Endothelial cell of umbilical vein (primary cell): ENCODE measurements at regions not wholly inside any gene's neighbourhood (a gene's known extent, or its start where the extent isn't known, plus 50 kb on each side); places are given as distances from the start of the nearest gene placed in this dataset.

Source experiments
- BruUV-seq: library from RNA; stranded (reverse); fragments of 400-500 nt; replicated peaks from 2 replicates; lab custom pipeline; 2021; lab: Mats Ljungman, UMichigan
- CTCF ChIA-PET: fragments of 300-600, 350-600 bp; sonication (Branson Sonifier 250); formaldehyde crosslinking; loops from one replicate; lab custom pipeline; 2021; ENCODE audit warnings: antibody characterized with exemption, inconsistent platforms; lab: Charles Lee
- POLR2A ChIA-PET: fragments of 300-600, 350-600 bp; sonication (Branson Sonifier 250); formaldehyde crosslinking; loops from one replicate; lab custom pipeline; 2021; ENCODE audit warnings: antibody characterized with exemption, inconsistent platforms; lab: Charles Lee
- DNase-seq: peaks from one replicate; pipeline ENCODE4 v3.0.0-alpha.2; 2011; ENCODE audit warnings: low read depth, low spot score
- FAIRE-seq: peaks from 2 replicates; lab custom pipeline; 2011; peaks lifted over from hg19 to GRCh38; lab: Jason Lieb, UNC
- H2AFZ ChIP-seq: 2 replicates; pipeline ENCODE4 v1.6.0; 2012; ENCODE audit warnings: low read depth, low read length, control low read depth, inconsistent platforms
- H3K27ac ChIP-seq: 2 replicates; pipeline ENCODE4 v1.5.1; 2011; ENCODE audit warnings: low read depth, mild to moderate bottlenecking, control low read depth, low read length, moderate library complexity; ENCODE audit not compliant: insufficient read depth
- H3K27me3 ChIP-seq, 2 experiments: 2 replicates each; pipeline versions ENCODE4 v1.6.0 to v1.6.1; 2011; ENCODE audit warnings: low read length in 2 of 2, mixed read lengths in 1 of 2; ENCODE audit not compliant: control insufficient read depth in 2 of 2, insufficient read depth in 2 of 2
- H3K36me3 ChIP-seq, 2 experiments: 2 replicates in 1 of 2; 3 replicates in 1 of 2; pipeline ENCODE4 v1.5.1; 2011; ENCODE audit warnings: low read length in 2 of 2, mild to moderate bottlenecking in 1 of 2, moderate library complexity in 1 of 2; ENCODE audit not compliant: control insufficient read depth in 2 of 2, insufficient read depth in 2 of 2; ENCODE audit errors: extremely low read depth in 1 of 2
- H3K4me1 ChIP-seq: 3 replicates; pipeline ENCODE4 v1.5.1; 2011; ENCODE audit warnings: mild to moderate bottlenecking, low read length; ENCODE audit not compliant: control insufficient read depth, insufficient read depth; ENCODE audit errors: extremely low read depth
- H3K4me2 ChIP-seq: 2 replicates; pipeline ENCODE4 v1.6.1; 2011; ENCODE audit warnings: low read length, control low read depth, mixed read lengths; ENCODE audit not compliant: insufficient read depth
- H3K4me3 ChIP-seq, 3 experiments: fragments of 200-600 bp in 1 of 3; sonication (generic), shearing (Covaris generic) in 1 of 3; replicated peaks in 1 of 3; 2 replicates each; pipeline ENCODE4 v1.5.1; 2011 to 2016; ENCODE audit warnings: control low read depth in 3 of 3, low read length in 3 of 3, mild to moderate bottlenecking in 2 of 3, inconsistent platforms in 1 of 3, low read depth in 1 of 3, moderate library complexity in 1 of 3; ENCODE audit not compliant: insufficient read depth in 1 of 3
- H3K79me2 ChIP-seq: 2 replicates; pipeline ENCODE4 v1.6.0; 2012; ENCODE audit warnings: low read length, inconsistent platforms; ENCODE audit not compliant: control insufficient read depth, insufficient read depth
- H3K9ac ChIP-seq: replicated peaks from 2 replicates; pipeline ENCODE3; 2011; ENCODE audit warnings: low read length, control low read depth; ENCODE audit not compliant: insufficient read depth; ENCODE audit errors: extremely low read depth
- H3K9me1 ChIP-seq: replicated peaks from 3 replicates; pipeline ENCODE4 v1.6.0; 2011; ENCODE audit warnings: mild to moderate bottlenecking, low read length; ENCODE audit not compliant: control insufficient read depth, insufficient read depth; ENCODE audit errors: extremely low read depth
- H3K9me3 ChIP-seq: replicated peaks from 2 replicates; pipeline ENCODE4 v1.5.1; 2012; ENCODE audit warnings: low read length, inconsistent platforms; ENCODE audit not compliant: control insufficient read depth, insufficient read depth
- H4K20me1 ChIP-seq: replicated peaks from 2 replicates; pipeline ENCODE3; 2011; ENCODE audit warnings: mild to moderate bottlenecking, low read length; ENCODE audit not compliant: control insufficient read depth, insufficient read depth; ENCODE audit errors: extremely low read depth
- CTCF ChIP-seq, 2 donors: IDR thresholded peaks; 1 replicate in 1 of 2; 2 replicates in 1 of 2; pipeline ENCODE4 v1.5.1; 2011; ENCODE audit warnings: low read length in 2 of 2, mild to moderate bottlenecking in 2 of 2, moderate library complexity in 2 of 2, control low read depth in 1 of 2, inconsistent platforms in 1 of 2, low read depth in 1 of 2; ENCODE audit not compliant: insufficient read depth in 1 of 2; ENCODE audit errors: extremely low read depth in 1 of 2
- EZH2 ChIP-seq: IDR thresholded peaks from 2 replicates; pipeline ENCODE4 v1.6.1; 2012; ENCODE audit warnings: borderline replicate concordance, low read depth, mild to moderate bottlenecking, moderate library complexity, low read length, inconsistent platforms; ENCODE audit not compliant: severe bottlenecking
- FOS ChIP-seq: IDR thresholded peaks from 2 replicates; pipeline ENCODE4 v1.6.1; 2011; ENCODE audit warnings: mild to moderate bottlenecking, low read length, moderate library complexity, borderline replicate concordance; ENCODE audit not compliant: insufficient read depth
- GATA2 ChIP-seq: IDR thresholded peaks from 2 replicates; pipeline ENCODE4 v1.7.0; 2011; ENCODE audit warnings: low read depth, mild to moderate bottlenecking, moderate library complexity, mixed read lengths, low read length; ENCODE audit not compliant: insufficient read length, insufficient read depth
- JUN ChIP-seq: IDR thresholded peaks from 2 replicates; pipeline ENCODE4 v1.6.1; 2011; ENCODE audit warnings: borderline replicate concordance, low read depth; ENCODE audit not compliant: insufficient read length, insufficient read depth
- MAX ChIP-seq: IDR thresholded peaks from 2 replicates; pipeline ENCODE4 v1.6.1; 2011; ENCODE audit not compliant: insufficient read depth, insufficient read length
- MYC ChIP-seq: IDR thresholded peaks from one replicate; pipeline ENCODE4 v1.6.1; 2011; ENCODE audit warnings: mild to moderate bottlenecking, low read depth, low read length
- POLR2A ChIP-seq: IDR thresholded peaks from 2 replicates; pipeline ENCODE4 v1.6.1; 2012; ENCODE audit warnings: low read depth, mild to moderate bottlenecking, control low read depth, low read length
- POLR2AphosphoS5 ChIP-seq: IDR thresholded peaks from 2 replicates; pipeline ENCODE4 v1.6.1; 2012; ENCODE audit warnings: low read depth, mild to moderate bottlenecking, control low read depth, low read length, moderate library complexity; ENCODE audit not compliant: insufficient read depth
- dilution Hi-C: fragments of 300-500 bp; cut with MboI; formaldehyde crosslinking; loops from one replicate; pipeline ENCODE4 v1.15.0; 2019; ENCODE audit warnings: low sequenced_read_pairs; ENCODE audit not compliant: extremely low pct_ligation_motif_present
- intact Hi-C: fragments of 100-400 bp; cut with micrococcal nuclease; formaldehyde crosslinking; loops from one replicate; pipeline ENCODE4 v1.10.0; 2022

DNA sequence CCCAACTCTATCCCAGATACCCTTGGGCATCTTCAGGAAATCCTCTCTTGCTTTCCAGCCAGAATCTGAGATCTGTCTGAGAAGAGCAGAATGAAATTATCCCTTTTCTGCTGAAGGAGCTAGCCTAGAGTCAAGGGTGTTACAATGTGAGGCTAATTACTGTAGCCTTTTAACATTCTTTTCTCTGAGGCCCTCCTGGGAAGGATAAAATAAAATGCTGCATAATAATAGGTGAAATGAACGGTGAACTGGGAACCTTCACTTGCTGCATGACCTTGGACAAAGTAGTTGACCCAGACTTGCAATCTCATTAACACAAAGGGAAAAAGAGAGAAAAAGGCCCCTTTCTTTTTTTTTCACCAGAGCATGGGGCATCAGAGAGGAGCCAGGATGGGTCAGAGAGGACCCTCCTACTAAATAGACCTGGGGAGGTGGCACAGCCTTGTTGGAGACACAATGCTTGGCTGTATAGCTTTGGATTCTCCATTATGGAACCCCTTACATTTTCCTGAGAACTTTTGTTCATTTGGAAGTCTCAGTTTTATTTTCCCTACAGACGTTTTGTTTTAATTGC, 137.0 kb upstream of the LIPC start:
- no peak for TF ChIP-seq POLR2AphosphoS5
- TF ChIP-seq FOS: no peak
- no peak for TF ChIP-seq EZH2
- no peak for TF ChIP-seq CTCF (IDR thresholded peaks at IDR 0.05; ENCODE audit: extremely low read depth in 1 of 2, insufficient read depth in 1 of 2, low read depth in 1 of 2, low read length in 2 of 2)
- TF ChIP-seq MYC: no peak
- no peak for TF ChIP-seq GATA2
- no peak for TF ChIP-seq MAX
- TF ChIP-seq POLR2A: no peak
- TF ChIP-seq JUN: no peak
- intact Hi-C loops: no loop called here
- POLR2A ChIA-PET: no interaction called here

More for the DNA sequence above, 137.0 kb upstream of the LIPC start:
- no peak overlapping the region for H3K4me3 ChIP-seq
- FAIRE-seq (no peak), DNase-seq (no peak)
- no TSS peak for BruUV-seq
- H3K4me1 ChIP-seq: no peaks in the 10 kb centered on the region
- CTCF ChIA-PET: interaction anchor here (1.5 kb wide), 1 partner anchor 50 kb away, joined by 4 read pairs; no protein-coding TSS in a partner anchor
- H3K9ac ChIP-seq: no peak overlapping the region
- no peaks in the 10 kb centered on the region for H4K20me1 ChIP-seq
- no peaks in the 10 kb centered on the region for H3K79me2 ChIP-seq
- no peak overlapping the region for H3K27ac ChIP-seq
- no peaks in the 10 kb centered on the region for H3K9me1 ChIP-seq
- H2AFZ ChIP-seq: no peak overlapping the region
- peaks cover 10 to 12% of the 10 kb centered on the region in 2 experiments for H3K27me3 ChIP-seq
- no peaks in the 10 kb centered on the region for H3K9me3 ChIP-seq
- dilution Hi-C loops: no loop called here
- no peaks in the 10 kb centered on the region for H3K36me3 ChIP-seq
- H3K4me2 ChIP-seq: no peak overlapping the region
